Ovary (tissue), 7 donors: ENCODE measurements at regions not wholly inside any gene's neighbourhood (a gene's known extent, or its start where the extent isn't known, plus 50 kb on each side); places are given as distances from the start of the nearest gene placed in this dataset.
A peak's percentile ranks its signal among the peaks of the same experiment; 100 is the strongest.

Experiments used
- DNase-seq, 5 donors: peaks; one replicate each; pipeline ENCODE4 v3.0.0-alpha.2; 2019 to 2020
- H3K27ac ChIP-seq, 2 donors: fragments of 200-600 bp; one replicate each; pipeline versions ENCODE4 v1.5.1 to v1.8.0; 2019 to 2022
- H3K27me3 ChIP-seq: fragments of 200-600 bp; one replicate; pipeline ENCODE4 v1.8.0; 2022
- H3K36me3 ChIP-seq: fragments of 200-600 bp; sonication (generic); one replicate; pipeline ENCODE4 v1.5.1; 2019
- H3K4me1 ChIP-seq: one replicate; pipeline ENCODE4 v1.8.1; 2013; ENCODE audit warnings: mild to moderate bottlenecking, moderate library complexity; ENCODE audit not compliant: insufficient read depth
- H3K4me3 ChIP-seq: fragments of 200-600 bp; sonication (generic); one replicate; pipeline ENCODE4 v1.5.1; 2017
- H3K9me3 ChIP-seq, 2 donors: fragments of 200-600 bp in 1 of 2; sonication (generic) in 1 of 2; one replicate each; pipeline versions ENCODE4 v1.5.1 to v1.8.1; 2013 to 2019; ENCODE audit warnings: mild to moderate bottlenecking in 1 of 2, moderate library complexity in 1 of 2
- CTCF ChIP-seq, 3 donors: fragments of 450-650 bp in 2 of 3; fragments of 200-600 bp in 1 of 3; IDR thresholded peaks; one replicate each; pipeline versions ENCODE4 v1.5.1 to v1.8.0; 2016 to 2022; ENCODE audit warnings: antibody characterized with exemption in 3 of 3, mild to moderate bottlenecking in 1 of 3
- EP300 ChIP-seq: sonication (generic); formaldehyde crosslinking; IDR thresholded peaks from one replicate; pipeline ENCODE4 v1.6.1; 2017; ENCODE audit warnings: antibody characterized with exemption
- POLR2A ChIP-seq: fragments of 450-650 bp; IDR thresholded peaks from one replicate; pipeline ENCODE4 v1.6.1; 2017; ENCODE audit warnings: antibody characterized with exemption, mild to moderate bottlenecking, moderate library complexity
- WGBS, 3 donors: extraction: QIAGEN DNeasy Blood & Tissue Kit in 1 of 3; methylation state at CpG; one replicate each; pipeline versions ENCODE4 v1.1.5 to v1.1.7; 2013 to 2017; 5-methylcytosine and 5-hydroxymethylcytosine counted together
- intact Hi-C, 4 donors: fragments of 100-400 bp; cut with DNase I; formaldehyde crosslinking; loops; one replicate each; pipeline versions ENCODE4 v1.11.0 to v1.15.1; 2022 to 2023
- donor health status: DM: no; HTN: no; CAD: no; lungs with moderate emphysema.
- donor health status: DM: no; HTN: no; CAD: no.
- donor health status: Bipolar disorder and iron deficiency.
- donor health status: DM: no; HTN: no; CAD: no.
- donor health status: DM: yes; HTN: yes; CAD: no.

- Histone ChIP-seq H3K27ac (no peak overlapping the region), H3K27me3 (no peaks in the 10 kb centered on the region), H3K36me3 (no peaks in the 10 kb centered on the region), H3K4me3 (no peak overlapping the region), H3K9me3 (no peaks in the 10 kb centered on the region), H3K4me1 (peaks cover 1% of the 10 kb centered on the region)
- intact Hi-C loops = no loop called here
- no peak for DNase-seq
- WGBS, 3 donors = 83 to 89% (median 89%) methylated on average over 4 of the region's 4 CpGs
- TF ChIP-seq CTCF (IDR thresholded peaks at IDR 0.05) (no peak), POLR2A (no peak), EP300 (no peak)
These were observed 198.0 kb upstream of the AGAP1 start for GRCh38 chr2:235295831-235296230.

GRCh38 chr2:235300368-235301201 is 193.3 kb upstream of the AGAP1 start:
- no peak overlapping the region for H3K27ac ChIP-seq
- peak in 4 of 5 donors; percentile 25 to 67 (median 36) for DNase-seq
- peaks cover 1% of the 10 kb centered on the region for H3K4me1 ChIP-seq
- intact Hi-C loops = no loop called here
- H3K36me3 ChIP-seq = no peaks in the 10 kb centered on the region
- TF ChIP-seq EP300 = no peak
- no peak for TF ChIP-seq POLR2A
- no peak for TF ChIP-seq CTCF (IDR thresholded peaks at IDR 0.05)
- no peak overlapping the region for H3K4me3 ChIP-seq
- H3K9me3 ChIP-seq = no peaks in the 10 kb centered on the region
- no peaks in the 10 kb centered on the region for H3K27me3 ChIP-seq
- WGBS, 3 donors = 53 to 59% (median 58%) methylated on average over 16 of the region's 16 CpGs

GRCh38 chr2:235301202-235302076 is 192.4 kb upstream of the AGAP1 start:
- no peaks in the 10 kb centered on the region for H3K36me3 ChIP-seq
- no peak overlapping the region for H3K27ac ChIP-seq
- no peak for DNase-seq
- intact Hi-C loops = no loop called here
- no peak overlapping the region for H3K4me3 ChIP-seq
- H3K27me3 ChIP-seq = no peaks in the 10 kb centered on the region
- WGBS, 3 donors = 59 to 63% (median 61%) methylated on average over 7 of the region's 7 CpGs
- peaks cover 1% of the 10 kb centered on the region for H3K4me1 ChIP-seq
- H3K9me3 ChIP-seq = no peaks in the 10 kb centered on the region
- TF ChIP-seq CTCF (IDR thresholded peaks at IDR 0.05) = no peak
- no peak for TF ChIP-seq EP300
- no peak for TF ChIP-seq POLR2A

- Histone ChIP-seq H3K4me1 (peaks cover 1% of the 10 kb centered on the region), H3K4me3 (no peak overlapping the region), H3K9me3 (no peaks in the 10 kb centered on the region), H3K27me3 (no peaks in the 10 kb centered on the region), H3K27ac (no peak overlapping the region), H3K36me3 (no peaks in the 10 kb centered on the region)
- no peak for DNase-seq
- no peak for TF ChIP-seq CTCF (IDR thresholded peaks at IDR 0.05)
- TF ChIP-seq EP300 = no peak
- no peak for TF ChIP-seq POLR2A
- 90 to 94% (median 90%) methylated on average over 9 of the region's 9 CpGs for WGBS, 3 donors
- intact Hi-C loops = no loop called here
These were observed 191.6 kb upstream of the AGAP1 start for GRCh38 chr2:235302263-235302662.
